H1 (cell line): ENCODE measurements at regions not wholly inside any gene's neighbourhood (a gene's known extent, or its start where the extent isn't known, plus 50 kb on each side); places are given as distances from the start of the nearest gene placed in this dataset.

Experiments used
- CTBP2 ChIP-seq: IDR thresholded peaks from 2 replicates; pipeline ENCODE4 v1.7.0; 2011; ENCODE audit warnings: borderline replicate concordance, mild to moderate bottlenecking, moderate library complexity, mixed read lengths, low read length; ENCODE audit not compliant: insufficient read depth, insufficient read length

GRCh38 chr18:65287652-65288051 lies 463.2 kb upstream of the CDH7 start (continued):
- TF ChIP-seq CTBP2 = no peak
